ENCODE measurements at regions not wholly inside any gene's neighbourhood (a gene's known extent, or its start where the extent isn't known, plus 50 kb on each side); places are given as distances from the start of the nearest gene placed in this dataset.

DNA sequence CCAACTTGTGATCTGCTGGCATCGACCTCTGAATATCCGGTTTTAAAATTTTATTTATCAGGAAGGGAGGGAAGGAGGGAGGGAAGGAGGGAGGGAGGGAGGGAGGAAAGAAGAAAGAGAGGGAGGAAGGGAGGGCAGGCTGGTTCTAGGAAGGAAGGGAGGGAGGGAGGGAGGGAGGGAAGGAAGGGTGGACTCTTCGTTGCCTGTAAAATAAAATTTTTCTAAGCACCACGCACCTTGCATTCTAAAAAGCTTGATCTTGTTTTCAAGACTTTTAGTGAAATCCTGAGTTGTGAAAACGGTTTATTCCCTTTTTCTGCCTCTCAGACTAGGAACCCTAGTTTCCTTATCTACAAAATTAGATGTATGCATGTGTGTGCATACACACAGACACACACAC lies 101.7 kb upstream of the RAP2B start:
- Histone ChIP-seq H3K36me3 (no peaks in the 10 kb centered on the region), H3K27me3 (no peaks in the 10 kb centered on the region), H3K27ac (no peak overlapping the region), H3K4me1 (ENCODE audit: low read depth) (no peaks in the 10 kb centered on the region), H3K9me3 (ENCODE audit: low read depth) (no peaks in the 10 kb centered on the region), H3K4me3 (no peak overlapping the region)
- no peak for DNase-seq (ENCODE audit: low read depth in 1 of 2, low spot score in 1 of 2)
- TF ChIP-seq, protein P1, sequence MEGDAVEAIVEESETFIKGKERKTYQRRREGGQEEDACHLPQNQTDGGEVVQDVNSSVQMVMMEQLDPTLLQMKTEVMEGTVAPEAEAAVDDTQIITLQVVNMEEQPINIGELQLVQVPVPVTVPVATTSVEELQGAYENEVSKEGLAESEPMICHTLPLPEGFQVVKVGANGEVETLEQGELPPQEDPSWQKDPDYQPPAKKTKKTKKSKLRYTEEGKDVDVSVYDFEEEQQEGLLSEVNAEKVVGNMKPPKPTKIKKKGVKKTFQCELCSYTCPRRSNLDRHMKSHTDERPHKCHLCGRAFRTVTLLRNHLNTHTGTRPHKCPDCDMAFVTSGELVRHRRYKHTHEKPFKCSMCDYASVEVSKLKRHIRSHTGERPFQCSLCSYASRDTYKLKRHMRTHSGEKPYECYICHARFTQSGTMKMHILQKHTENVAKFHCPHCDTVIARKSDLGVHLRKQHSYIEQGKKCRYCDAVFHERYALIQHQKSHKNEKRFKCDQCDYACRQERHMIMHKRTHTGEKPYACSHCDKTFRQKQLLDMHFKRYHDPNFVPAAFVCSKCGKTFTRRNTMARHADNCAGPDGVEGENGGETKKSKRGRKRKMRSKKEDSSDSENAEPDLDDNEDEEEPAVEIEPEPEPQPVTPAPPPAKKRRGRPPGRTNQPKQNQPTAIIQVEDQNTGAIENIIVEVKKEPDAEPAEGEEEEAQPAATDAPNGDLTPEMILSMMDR (IDR thresholded peaks at IDR 0.05; ENCODE audit: low read depth, low read length), result no peak

DNA sequence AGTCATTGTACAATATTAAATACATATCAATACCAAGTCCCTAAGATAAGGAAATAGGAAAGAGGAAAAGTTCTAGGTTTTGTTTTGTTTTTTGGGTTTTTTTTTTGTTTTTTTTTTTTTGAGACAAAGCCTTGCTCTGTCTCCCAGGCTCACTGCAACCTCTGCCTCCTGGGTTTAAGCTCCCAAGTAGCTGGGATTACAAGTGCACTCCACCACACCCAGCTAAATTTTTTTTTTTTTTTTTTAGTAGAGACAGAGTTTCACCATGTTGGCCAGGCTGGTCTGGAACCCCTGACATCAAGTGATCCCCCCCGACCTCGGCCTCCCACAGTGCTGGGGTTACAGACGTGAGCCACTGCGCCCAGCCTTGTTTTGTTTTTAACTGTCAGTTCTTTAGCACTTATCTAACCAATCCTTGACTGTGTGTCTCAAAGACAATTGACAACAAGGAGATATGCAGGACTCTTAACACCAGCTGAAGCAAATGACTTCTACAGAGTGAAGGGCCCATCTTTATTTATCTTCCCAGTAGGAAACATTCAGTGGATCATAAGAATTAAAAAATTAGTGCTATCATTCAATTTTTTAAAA lies 100.0 kb upstream of the RAP2B start:
- H3K4me3 ChIP-seq, result no peak overlapping the region
- no peaks in the 10 kb centered on the region for H3K36me3 ChIP-seq
- no peaks in the 10 kb centered on the region for H3K4me1 ChIP-seq (ENCODE audit: low read depth)
- TF ChIP-seq, protein P1 (IDR thresholded peaks at IDR 0.05; ENCODE audit: low read depth, low read length), result no peak
- no peaks in the 10 kb centered on the region for H3K9me3 ChIP-seq (ENCODE audit: low read depth)
- no peak overlapping the region for H3K27ac ChIP-seq
- no peaks in the 10 kb centered on the region for H3K27me3 ChIP-seq
- no peak for DNase-seq (ENCODE audit: low read depth in 1 of 2, low spot score in 1 of 2)

GRCh38 chr3:153063337-153063736 lies 98.7 kb upstream of the RAP2B start:
- no peak for DNase-seq (ENCODE audit: low read depth in 1 of 2, low spot score in 1 of 2)
- no peak overlapping the region for H3K4me3 ChIP-seq
- H3K4me1 ChIP-seq (ENCODE audit: low read depth), result no peaks in the 10 kb centered on the region
- no peaks in the 10 kb centered on the region for H3K9me3 ChIP-seq (ENCODE audit: low read depth)
- no peak overlapping the region for H3K27ac ChIP-seq
- no peaks in the 10 kb centered on the region for H3K36me3 ChIP-seq
- no peaks in the 10 kb centered on the region for H3K27me3 ChIP-seq
- TF ChIP-seq, protein P1 (IDR thresholded peaks at IDR 0.05; ENCODE audit: low read depth, low read length), result no peak

GRCh38 chr3:153066983-153067382 lies 95.0 kb upstream of the RAP2B start:
- no peaks in the 10 kb centered on the region for H3K4me1 ChIP-seq (ENCODE audit: low read depth)
- no peak overlapping the region for H3K27ac ChIP-seq
- TF ChIP-seq, protein P1 (IDR thresholded peaks at IDR 0.05; ENCODE audit: low read depth, low read length), result no peak
- H3K4me3 ChIP-seq, result no peak overlapping the region
- no peaks in the 10 kb centered on the region for H3K36me3 ChIP-seq
- no peaks in the 10 kb centered on the region for H3K27me3 ChIP-seq
- no peaks in the 10 kb centered on the region for H3K9me3 ChIP-seq (ENCODE audit: low read depth)
- DNase-seq (ENCODE audit: low read depth in 1 of 2, low spot score in 1 of 2), result no peak

- Histone ChIP-seq H3K4me3 (no peak overlapping the region), H3K9me3 (ENCODE audit: low read depth) (no peaks in the 10 kb centered on the region), H3K4me1 (ENCODE audit: low read depth) (no peaks in the 10 kb centered on the region), H3K27ac (no peak overlapping the region), H3K27me3 (no peaks in the 10 kb centered on the region), H3K36me3 (no peaks in the 10 kb centered on the region)
- TF ChIP-seq, protein P1 (IDR thresholded peaks at IDR 0.05; ENCODE audit: low read depth, low read length), result no peak
- DNase-seq (ENCODE audit: low read depth in 1 of 2, low spot score in 1 of 2), result peak in 1 of 2 donors; percentile 67
Observed at GRCh38 chr3:153069598-153070510, 92.2 kb upstream of the RAP2B start.
